OCI-LY1 (cell line): ENCODE measurements at regions not wholly inside any gene's neighbourhood (a gene's known extent, or its start where the extent isn't known, plus 50 kb on each side); places are given as distances from the start of the nearest gene placed in this dataset.

ENCODE experiments used
- EZH2 ChIP-seq: fragments of 200-600 bp; sonication (generic), shearing (Covaris generic); IDR thresholded peaks from 2 replicates; pipeline ENCODE4 v1.8.0; 2017; ENCODE audit warnings: borderline replicate concordance, mixed run types, mild to moderate bottlenecking, antibody characterized with exemption, low read length, moderate library complexity, mixed read lengths
- TF ChIP-seq, protein P1 (sequence below): fragments of 200-600 bp; sonication (generic), shearing (Covaris generic); IDR thresholded peaks from 2 replicates; pipeline ENCODE4 v1.5.1; 2017; ENCODE audit warnings: mild to moderate bottlenecking, antibody characterized with exemption, low read length, moderate library complexity, mixed read lengths

DNA sequence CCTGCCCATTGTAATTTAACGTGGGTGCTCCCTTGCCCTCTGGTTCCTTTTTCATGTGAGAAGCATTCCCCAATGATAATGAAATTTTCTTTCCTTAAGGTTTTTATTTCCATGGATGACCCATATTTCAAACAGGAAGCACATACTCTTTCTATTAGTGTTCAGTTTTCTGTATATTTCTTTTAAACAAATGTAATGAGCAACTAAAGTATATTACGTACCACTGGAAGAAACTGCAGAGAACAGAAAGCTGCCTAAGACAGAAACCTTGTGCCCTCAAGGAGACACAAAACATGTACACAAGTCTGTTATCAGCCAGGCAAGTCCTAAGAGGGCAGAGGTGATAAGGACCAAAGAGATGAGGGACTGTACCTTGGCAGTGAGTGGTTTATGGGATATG is 414.9 kb downstream of the ETNK1 start:
- TF ChIP-seq, protein P1, sequence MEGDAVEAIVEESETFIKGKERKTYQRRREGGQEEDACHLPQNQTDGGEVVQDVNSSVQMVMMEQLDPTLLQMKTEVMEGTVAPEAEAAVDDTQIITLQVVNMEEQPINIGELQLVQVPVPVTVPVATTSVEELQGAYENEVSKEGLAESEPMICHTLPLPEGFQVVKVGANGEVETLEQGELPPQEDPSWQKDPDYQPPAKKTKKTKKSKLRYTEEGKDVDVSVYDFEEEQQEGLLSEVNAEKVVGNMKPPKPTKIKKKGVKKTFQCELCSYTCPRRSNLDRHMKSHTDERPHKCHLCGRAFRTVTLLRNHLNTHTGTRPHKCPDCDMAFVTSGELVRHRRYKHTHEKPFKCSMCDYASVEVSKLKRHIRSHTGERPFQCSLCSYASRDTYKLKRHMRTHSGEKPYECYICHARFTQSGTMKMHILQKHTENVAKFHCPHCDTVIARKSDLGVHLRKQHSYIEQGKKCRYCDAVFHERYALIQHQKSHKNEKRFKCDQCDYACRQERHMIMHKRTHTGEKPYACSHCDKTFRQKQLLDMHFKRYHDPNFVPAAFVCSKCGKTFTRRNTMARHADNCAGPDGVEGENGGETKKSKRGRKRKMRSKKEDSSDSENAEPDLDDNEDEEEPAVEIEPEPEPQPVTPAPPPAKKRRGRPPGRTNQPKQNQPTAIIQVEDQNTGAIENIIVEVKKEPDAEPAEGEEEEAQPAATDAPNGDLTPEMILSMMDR: no peak
- no peak for TF ChIP-seq EZH2
